Karpas-422 (cell line): ENCODE measurements at regions not wholly inside any gene's neighbourhood (a gene's known extent, or its start where the extent isn't known, plus 50 kb on each side); places are given as distances from the start of the nearest gene placed in this dataset.

Experiments
- DNase-seq: peaks from one replicate; pipeline ENCODE4 v3.0.0-alpha.2; 2015
- H2AFZ ChIP-seq: fragments of 200-600 bp; sonication (generic); 2 replicates; pipeline ENCODE4 v1.6.1; 2014; ENCODE audit warnings: antibody characterized with exemption, low read length, mixed read lengths
- H3K27ac ChIP-seq: fragments of 200-600 bp; sonication (generic); 2 replicates; pipeline ENCODE4 v1.5.1; 2014; ENCODE audit warnings: mild to moderate bottlenecking, low read length, moderate library complexity
- H3K27me3 ChIP-seq: fragments of 200-600 bp; sonication (generic); 2 replicates; pipeline ENCODE4 v1.6.1; 2014; ENCODE audit warnings: low read length, mixed read lengths
- H3K36me3 ChIP-seq: fragments of 200-600 bp; sonication (generic); 2 replicates; pipeline ENCODE4 v1.6.1; 2014; ENCODE audit warnings: low read length, mixed read lengths; ENCODE audit not compliant: insufficient read depth
- H3K4me1 ChIP-seq: fragments of 200-600 bp; sonication (generic); 2 replicates; pipeline ENCODE4 v1.6.1; 2014; ENCODE audit warnings: mild to moderate bottlenecking, low read length, mixed read lengths
- H3K4me2 ChIP-seq: fragments of 200-600 bp; sonication (generic); 2 replicates; pipeline ENCODE4 v1.6.1; 2014; ENCODE audit warnings: low read length, low read depth, mild to moderate bottlenecking; ENCODE audit not compliant: poor library complexity, severe bottlenecking
- H3K4me3 ChIP-seq: fragments of 200-600 bp; sonication (generic); 2 replicates; pipeline ENCODE4 v1.5.1; 2014; ENCODE audit warnings: mild to moderate bottlenecking, antibody characterized with exemption, low read length, mixed read lengths
- H3K79me2 ChIP-seq: fragments of 200-600 bp; sonication (generic); 2 replicates; pipeline ENCODE4 v1.6.1; 2014; ENCODE audit warnings: mild to moderate bottlenecking, low read length, mixed read lengths
- H3K9ac ChIP-seq: fragments of 200-600 bp; sonication (generic); 2 replicates; pipeline ENCODE4 v1.6.0; 2014; ENCODE audit warnings: low read length
- H3K9me2 ChIP-seq: fragments of 200-600 bp; sonication (generic), shearing (Covaris generic); replicated peaks from 2 replicates; pipeline ENCODE4 v1.6.0; 2014; ENCODE audit warnings: mild to moderate bottlenecking, low read length, moderate library complexity; ENCODE audit not compliant: insufficient read depth
- H3K9me3 ChIP-seq: fragments of 300-700, 200-600 bp; sonication (generic); 2 replicates; pipeline ENCODE4 v1.6.1; 2014; ENCODE audit warnings: low read length, mixed read lengths
- H4K20me1 ChIP-seq: fragments of 200-600 bp; sonication (generic); 2 replicates; pipeline ENCODE4 v1.6.1; 2014; ENCODE audit warnings: mild to moderate bottlenecking, antibody characterized with exemption, low read length, low read depth; ENCODE audit not compliant: insufficient read depth

DNA sequence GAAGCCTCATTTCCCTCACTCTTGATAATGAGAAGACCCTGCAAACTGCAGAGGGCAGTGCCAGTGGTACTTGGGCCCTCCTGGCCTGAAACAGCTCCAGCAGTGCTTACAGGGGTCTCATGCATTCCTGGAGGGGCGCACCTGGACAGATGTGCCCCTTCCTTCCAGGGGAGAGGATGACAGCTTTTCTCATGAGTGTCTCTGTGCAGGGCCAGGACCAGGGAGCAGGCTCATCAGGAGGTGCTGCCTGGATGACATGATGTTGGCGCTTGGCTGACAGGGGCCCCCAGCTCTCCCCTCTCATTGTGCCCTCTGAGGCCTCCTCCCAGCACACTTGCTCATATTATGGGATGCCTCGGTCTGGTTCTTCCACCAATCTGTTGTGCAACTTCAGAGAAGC is 95.1 kb upstream of the MYCN start:
- Histone ChIP-seq H3K9ac (no peak overlapping the region), H3K27ac (no peak overlapping the region), H3K9me2 (no peaks in the 10 kb centered on the region), H4K20me1 (no peaks in the 10 kb centered on the region), H2AFZ (no peak overlapping the region), H3K27me3 (no peaks in the 10 kb centered on the region), H3K79me2 (no peaks in the 10 kb centered on the region), H3K4me2 (no peak overlapping the region), H3K4me1 (no peaks in the 10 kb centered on the region), H3K4me3 (no peak overlapping the region), H3K9me3 (no peaks in the 10 kb centered on the region), H3K36me3 (no peaks in the 10 kb centered on the region)
- DNase-seq = no peak

DNA sequence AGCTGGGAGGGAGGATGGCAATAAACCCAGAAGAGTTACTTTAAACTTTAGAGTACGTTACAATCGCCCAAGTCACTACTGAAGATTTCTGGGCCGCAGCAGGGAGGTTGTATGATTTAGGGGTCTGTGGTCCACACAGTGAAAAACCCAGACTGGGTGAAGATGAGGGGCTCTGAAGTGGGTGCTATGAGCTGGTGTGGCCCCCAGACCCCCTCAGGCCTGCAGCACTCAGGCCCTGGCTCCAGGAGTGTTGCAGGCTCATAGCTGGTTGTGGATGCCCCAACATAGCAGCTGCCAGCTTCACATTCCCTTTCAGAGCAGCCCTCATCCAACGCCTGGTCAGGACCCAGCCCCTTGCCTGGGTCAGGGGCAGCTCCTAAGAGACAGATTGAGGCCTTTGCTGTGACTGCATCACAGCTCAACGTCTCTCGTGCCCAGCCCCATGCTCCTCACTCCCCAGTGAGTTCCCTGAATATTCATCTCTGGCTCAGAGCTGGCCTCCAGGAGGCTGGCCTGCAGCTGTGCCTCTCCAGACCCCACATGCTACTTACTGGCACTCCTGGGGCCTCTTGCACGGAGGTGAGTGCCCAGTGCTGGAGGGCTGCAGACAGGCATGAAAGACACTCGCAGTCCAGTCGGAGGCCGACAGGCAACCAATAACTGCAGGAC is 94.5 kb upstream of the MYCN start:
- H3K79me2 ChIP-seq = no peaks in the 10 kb centered on the region
- no peaks in the 10 kb centered on the region for H4K20me1 ChIP-seq
- no peaks in the 10 kb centered on the region for H3K9me3 ChIP-seq
- no peaks in the 10 kb centered on the region for H3K36me3 ChIP-seq
- H3K9ac ChIP-seq = no peak overlapping the region
- no peaks in the 10 kb centered on the region for H3K9me2 ChIP-seq
- no peaks in the 10 kb centered on the region for H3K27me3 ChIP-seq
- no peaks in the 10 kb centered on the region for H3K4me1 ChIP-seq
- DNase-seq = no peak
- no peak overlapping the region for H3K4me3 ChIP-seq
- H3K27ac ChIP-seq = no peak overlapping the region
- no peak overlapping the region for H2AFZ ChIP-seq
- H3K4me2 ChIP-seq = no peak overlapping the region

DNA sequence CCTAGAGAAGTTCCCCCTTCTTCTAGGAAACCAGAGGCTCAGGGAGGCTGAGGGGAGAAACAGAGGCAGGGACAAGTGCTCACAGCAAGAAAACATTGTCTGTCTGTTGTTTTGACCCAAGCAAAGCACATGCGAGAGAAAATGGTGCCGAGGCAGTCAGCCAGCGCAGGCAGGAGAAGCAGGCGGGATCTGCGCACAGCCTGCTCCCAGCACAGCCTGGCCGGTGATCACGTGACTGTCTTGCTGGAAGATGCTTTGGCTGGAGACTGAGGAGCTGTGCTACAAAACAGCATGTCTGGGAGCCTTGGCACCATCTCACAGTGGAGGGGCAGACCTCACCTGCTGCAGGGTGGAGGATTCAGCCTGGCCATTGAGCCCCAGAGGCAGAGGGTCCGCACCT is 93.7 kb upstream of the MYCN start:
- H4K20me1 ChIP-seq = no peaks in the 10 kb centered on the region
- H3K36me3 ChIP-seq = no peaks in the 10 kb centered on the region

DNA sequence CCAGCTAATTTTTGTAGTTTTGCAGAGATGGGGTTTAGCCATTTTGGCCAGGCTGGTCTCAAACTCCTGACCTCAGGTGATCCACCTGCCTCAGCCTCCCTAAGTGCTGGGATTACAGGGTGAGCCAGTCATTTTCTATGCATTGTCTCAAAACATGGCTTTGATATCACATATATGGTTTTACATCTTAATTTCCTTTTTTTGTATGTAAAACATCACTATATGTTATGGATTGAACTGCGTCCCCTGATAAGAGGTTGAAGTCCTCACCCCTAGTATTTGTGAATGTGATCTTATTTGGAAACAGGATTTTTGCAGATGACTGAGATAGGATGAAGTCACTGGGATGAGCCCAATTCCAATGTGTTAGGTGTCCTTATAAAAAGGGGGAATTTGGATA is 89.8 kb upstream of the MYCN start:
- Histone ChIP-seq H3K36me3 (no peaks in the 10 kb centered on the region), H3K9me3 (no peaks in the 10 kb centered on the region), H3K27ac (no peak overlapping the region), H3K4me2 (no peak overlapping the region), H3K79me2 (no peaks in the 10 kb centered on the region), H3K4me3 (no peak overlapping the region), H4K20me1 (no peaks in the 10 kb centered on the region), H3K9me2 (no peaks in the 10 kb centered on the region), H3K27me3 (no peaks in the 10 kb centered on the region), H3K9ac (no peak overlapping the region), H3K4me1 (no peaks in the 10 kb centered on the region), H2AFZ (no peak overlapping the region)
- no peak for DNase-seq

More for the DNA sequence above, 93.7 kb upstream of the MYCN start:
- Histone ChIP-seq H3K4me1 (no peaks in the 10 kb centered on the region), H3K4me2 (no peak overlapping the region), H3K4me3 (no peak overlapping the region), H3K27me3 (no peaks in the 10 kb centered on the region), H3K9ac (no peak overlapping the region), H3K27ac (no peak overlapping the region), H3K79me2 (no peaks in the 10 kb centered on the region), H2AFZ (no peak overlapping the region), H3K9me2 (no peaks in the 10 kb centered on the region), H3K9me3 (no peaks in the 10 kb centered on the region)
- no peak for DNase-seq

GRCh38 chr2:15851076-15851693 is 89.2 kb upstream of the MYCN start:
- Histone ChIP-seq H3K4me3 (no peak overlapping the region), H3K9me2 (no peaks in the 10 kb centered on the region), H3K27ac (no peak overlapping the region), H3K36me3 (no peaks in the 10 kb centered on the region), H3K9me3 (no peaks in the 10 kb centered on the region), H3K27me3 (no peaks in the 10 kb centered on the region), H3K4me2 (no peak overlapping the region), H3K9ac (no peak overlapping the region), H4K20me1 (no peaks in the 10 kb centered on the region), H2AFZ (no peak overlapping the region), H3K79me2 (no peaks in the 10 kb centered on the region), H3K4me1 (no peaks in the 10 kb centered on the region)
- DNase-seq = no peak

- no peaks in the 10 kb centered on the region for H4K20me1 ChIP-seq
- H3K4me1 ChIP-seq = no peaks in the 10 kb centered on the region
- no peaks in the 10 kb centered on the region for H3K36me3 ChIP-seq
- no peak overlapping the region for H3K4me3 ChIP-seq
- H3K27me3 ChIP-seq = no peaks in the 10 kb centered on the region
- H3K79me2 ChIP-seq = no peaks in the 10 kb centered on the region
- H3K4me2 ChIP-seq = no peak overlapping the region
- H3K9ac ChIP-seq = no peak overlapping the region
- H2AFZ ChIP-seq = no peak overlapping the region
- no peak overlapping the region for H3K27ac ChIP-seq
- H3K9me2 ChIP-seq = no peaks in the 10 kb centered on the region
- no peak for DNase-seq
- no peaks in the 10 kb centered on the region for H3K9me3 ChIP-seq
Measured at GRCh38 chr2:15852811-15853210, 87.5 kb upstream of the MYCN start.

DNA sequence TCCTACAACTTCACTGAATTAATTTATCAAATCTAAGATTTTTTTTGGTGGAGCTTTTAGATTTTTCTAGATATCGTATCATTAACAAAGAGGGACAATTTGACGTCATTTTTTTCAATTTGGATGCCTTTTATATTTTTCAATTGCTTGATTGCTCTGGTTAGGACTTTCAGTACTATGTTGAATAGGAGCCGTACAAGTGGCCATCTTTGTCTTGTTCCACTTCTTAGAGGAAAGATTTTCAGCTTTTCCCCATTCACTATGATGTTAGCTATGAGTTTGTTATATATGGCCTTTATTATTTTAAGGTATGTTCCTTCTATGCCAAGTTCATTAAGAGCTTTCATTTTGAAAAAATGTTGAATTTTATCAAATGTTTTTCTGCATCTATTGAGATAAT is 86.4 kb upstream of the MYCN start:
- H3K27ac ChIP-seq = no peak overlapping the region
- H3K27me3 ChIP-seq = no peaks in the 10 kb centered on the region
- H3K4me3 ChIP-seq = no peak overlapping the region

DNA sequence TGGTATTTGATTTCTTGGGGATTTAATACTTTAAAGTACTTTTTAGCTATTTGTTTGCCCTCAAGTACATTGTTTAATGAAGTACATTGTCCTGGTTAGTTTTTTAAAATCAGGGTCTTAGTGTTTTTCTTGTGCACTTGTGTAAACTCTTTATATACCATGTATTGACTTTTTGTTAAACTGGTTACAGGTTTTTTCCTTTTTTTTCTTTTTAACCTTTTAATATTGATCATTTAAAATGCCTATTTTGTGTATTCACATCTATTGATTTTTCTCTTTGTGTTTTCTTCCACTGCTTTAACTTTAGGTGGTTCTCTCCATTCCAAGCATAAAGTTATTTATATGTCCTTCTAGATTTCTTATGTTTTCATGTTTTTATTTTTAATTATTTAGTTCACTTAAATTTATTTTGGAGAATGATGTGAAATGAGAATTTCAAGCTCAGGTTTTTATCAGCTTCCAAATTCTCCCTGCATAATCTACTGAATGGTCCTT is 84.5 kb upstream of the MYCN start:
- no peak for DNase-seq
- Histone ChIP-seq H3K4me1 (no peaks in the 10 kb centered on the region), H3K79me2 (no peaks in the 10 kb centered on the region), H3K4me3 (no peak overlapping the region), H3K4me2 (no peak overlapping the region), H4K20me1 (no peaks in the 10 kb centered on the region), H3K27me3 (no peaks in the 10 kb centered on the region), H3K9ac (no peak overlapping the region), H2AFZ (no peak overlapping the region), H3K36me3 (no peaks in the 10 kb centered on the region), H3K9me2 (no peaks in the 10 kb centered on the region), H3K27ac (no peak overlapping the region), H3K9me3 (no peaks in the 10 kb centered on the region)

More for the DNA sequence above, 86.4 kb upstream of the MYCN start:
- Histone ChIP-seq H3K79me2 (no peaks in the 10 kb centered on the region), H3K4me1 (no peaks in the 10 kb centered on the region), H3K4me2 (no peak overlapping the region), H3K9ac (no peak overlapping the region), H2AFZ (no peak overlapping the region), H3K36me3 (no peaks in the 10 kb centered on the region), H4K20me1 (no peaks in the 10 kb centered on the region), H3K9me3 (no peaks in the 10 kb centered on the region), H3K9me2 (no peaks in the 10 kb centered on the region)
- DNase-seq = no peak
